ENCODE measurements at regions not wholly inside any gene's neighbourhood (a gene's known extent, or its start where the extent isn't known, plus 50 kb on each side); places are given as distances from the start of the nearest gene placed in this dataset.
"Not testable (repeated sequence)": the region's sequence is repeated elsewhere in the genome, so short reads cannot be mapped to it uniquely, and the experiment has no call there.

GRCh38 chr10:45518741-45519140 lies 144.7 kb downstream of the ALOX5 start:
- no peak for DNase-seq (ENCODE audit: low read depth in 2 of 2)

GRCh38 chr10:45515630-45516029 lies 141.6 kb downstream of the ALOX5 start:
- no peak for DNase-seq (ENCODE audit: low read depth in 2 of 2)

DNA sequence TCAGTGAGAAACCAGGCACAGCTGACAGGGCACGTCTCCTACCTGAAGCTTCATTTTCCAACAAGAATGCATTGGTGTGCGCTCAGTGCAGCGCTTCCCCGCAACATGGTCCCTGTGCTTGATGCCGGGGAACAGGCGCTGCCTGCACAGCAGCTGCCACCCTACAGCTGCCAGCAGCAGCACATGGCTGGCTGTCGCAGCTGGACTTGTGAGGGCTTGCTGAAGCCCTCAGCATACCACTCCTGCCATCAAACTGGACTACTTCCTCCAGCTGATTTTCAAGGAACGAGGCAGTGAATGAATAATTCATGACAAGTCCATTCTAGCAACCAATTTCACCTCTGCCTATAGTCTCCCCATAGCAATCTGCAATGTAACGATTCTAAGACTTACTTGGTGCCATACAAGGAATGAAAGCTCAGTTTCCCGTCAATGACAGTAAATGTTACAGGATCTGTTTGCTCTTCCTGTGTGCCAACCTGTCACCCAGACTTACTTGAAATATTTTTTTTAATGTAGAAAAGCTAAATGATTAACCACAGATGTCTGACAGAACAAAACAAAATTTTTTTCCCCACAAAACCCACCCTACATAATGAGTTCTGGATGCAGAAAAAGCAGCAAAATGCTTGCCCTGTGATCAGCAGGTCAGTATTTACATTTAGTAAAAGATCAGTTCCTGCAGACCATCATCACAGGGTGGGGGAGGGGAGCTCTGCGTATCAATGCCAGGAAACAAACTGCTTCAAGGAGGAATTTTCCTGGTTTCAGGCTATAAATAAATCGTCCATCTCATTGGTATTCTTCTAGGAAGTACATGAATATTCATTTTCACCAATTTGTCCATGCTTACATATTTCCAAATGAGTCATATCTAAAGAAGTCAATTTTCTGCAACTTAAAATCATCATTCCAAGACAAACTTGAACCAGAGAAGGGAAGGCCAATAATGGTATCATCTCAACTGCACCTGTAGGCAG lies 140.6 kb downstream of the ALOX5 start:
- peak in 1 of 2 donors; percentile 16 for DNase-seq (ENCODE audit: low read depth in 2 of 2)

DNA sequence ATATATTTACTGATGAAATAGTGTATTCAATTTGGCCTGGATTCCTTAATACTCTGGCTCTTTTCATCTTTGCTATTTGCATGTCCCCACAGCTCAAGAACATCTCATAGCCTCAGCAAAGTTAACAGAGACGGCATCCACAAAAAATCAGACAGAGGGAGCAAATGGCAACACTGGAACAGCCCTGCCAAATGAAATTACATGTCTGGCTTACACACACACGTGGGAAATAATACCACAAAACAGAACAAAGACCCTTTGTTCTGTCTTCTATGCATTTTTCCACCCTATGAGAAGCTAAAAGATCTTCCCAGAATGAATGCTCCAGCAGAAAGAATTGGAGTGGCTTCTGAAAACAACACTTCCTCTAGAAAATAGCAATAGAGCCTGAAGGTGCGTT lies 139.5 kb downstream of the ALOX5 start:
- no peak for DNase-seq (ENCODE audit: low read depth in 2 of 2)

- DNase-seq (ENCODE audit: low read depth in 2 of 2), result not testable (repeated sequence)
These were observed 137.9 kb downstream of the ALOX5 start for GRCh38 chr10:45511926-45512325.

GRCh38 chr10:45509491-45509890 lies 135.5 kb downstream of the ALOX5 start:
- DNase-seq (ENCODE audit: low read depth in 2 of 2), result no peak

GRCh38 chr10:45505311-45505710 lies 131.3 kb downstream of the ALOX5 start:
- no peak for DNase-seq (ENCODE audit: low read depth in 2 of 2)

- DNase-seq (ENCODE audit: low read depth in 2 of 2), result peak in 1 of 2 donors; percentile 10
These were observed 128.4 kb downstream of the ALOX5 start for GRCh38 chr10:45502458-45502857.

DNA sequence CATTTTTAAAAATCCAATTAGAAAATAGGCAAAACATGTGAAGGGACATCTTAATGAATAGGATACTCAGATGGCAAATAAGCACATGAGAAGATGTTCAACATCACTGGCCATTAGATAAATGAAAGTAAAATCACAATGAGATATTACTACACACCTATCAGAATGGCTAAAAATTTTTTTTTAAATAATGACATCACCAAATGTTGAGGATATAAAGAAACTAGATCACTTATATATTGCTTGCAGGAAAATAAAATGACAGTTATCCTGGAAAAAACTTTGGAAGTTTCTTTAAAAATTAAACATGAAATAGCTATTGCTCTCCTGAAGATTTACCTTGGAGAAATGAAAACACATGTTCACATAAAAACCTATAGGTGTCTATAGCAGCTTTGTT lies 127.8 kb downstream of the ALOX5 start:
- DNase-seq (ENCODE audit: low read depth in 2 of 2), result no peak

GRCh38 chr10:45500798-45501197 lies 126.8 kb downstream of the ALOX5 start:
- no peak for DNase-seq (ENCODE audit: low read depth in 2 of 2)

GRCh38 chr10:45500304-45500703 lies 126.3 kb downstream of the ALOX5 start:
- DNase-seq (ENCODE audit: low read depth in 2 of 2), result no peak

DNA sequence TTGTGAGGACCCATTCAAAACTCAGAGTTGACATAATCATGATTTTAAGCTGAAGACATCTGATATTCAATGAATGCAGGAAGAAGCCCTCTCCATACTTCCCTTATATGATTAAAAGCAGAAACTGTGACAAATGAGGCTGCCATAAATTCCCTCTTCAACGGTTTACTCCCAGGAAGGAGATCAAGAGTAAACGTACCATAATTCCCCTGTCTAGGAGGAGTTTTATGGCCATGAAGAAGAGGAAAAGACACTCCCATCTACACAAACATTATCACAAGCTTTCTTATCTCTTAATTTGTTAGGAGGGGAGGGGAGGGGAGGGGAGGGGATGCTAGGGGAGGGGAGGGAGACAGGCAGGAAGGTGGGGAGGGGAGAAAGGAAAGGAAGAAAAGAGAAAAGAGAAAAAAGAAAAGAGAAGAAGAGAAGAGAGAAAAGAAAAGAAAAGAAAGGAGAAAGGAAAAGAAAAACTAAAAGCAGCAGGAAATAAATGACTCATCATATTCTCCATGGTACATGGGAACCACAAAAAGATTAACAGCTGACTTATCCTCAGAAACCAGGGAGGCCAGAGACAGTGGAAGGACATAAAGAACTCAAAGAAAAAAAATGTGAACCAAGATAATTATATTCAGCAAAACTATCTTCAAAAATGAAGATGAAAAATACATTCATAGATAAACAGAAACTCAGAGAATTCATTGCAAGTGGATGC lies 121.6 kb downstream of the ALOX5 start:
- no peak for DNase-seq (ENCODE audit: low read depth in 2 of 2)

All from lung microvascular endothelial cell (primary cell).